ENCODE measurements at regions not wholly inside any gene's neighbourhood (a gene's known extent, or its start where the extent isn't known, plus 50 kb on each side); places are given as distances from the start of the nearest gene placed in this dataset.

- Histone ChIP-seq H3K4me2 (ENCODE audit: low read length) (peak overlapping the region; percentile 22), H3K4me1 (ENCODE audit: control insufficient read depth in 1 of 2, insufficient read depth in 2 of 2, low read length in 2 of 2) (peaks cover 0 to 9% of the 10 kb centered on the region in 2 experiments; a peak in 1 of 4 replicates), H3K27me3 (ENCODE audit: insufficient read depth, low read length) (no peaks in the 10 kb centered on the region), H3K9me2 (ENCODE audit: insufficient read depth) (no peaks in the 10 kb centered on the region), H4K20me1 (ENCODE audit: insufficient read depth) (no peaks in the 10 kb centered on the region), H3K27ac (ENCODE audit: low read depth, low read length) (no peak overlapping the region), H3K9me3 (ENCODE audit: control insufficient read depth in 1 of 2, insufficient read depth in 1 of 2, low read depth in 1 of 2, low read length in 2 of 2) (no peaks in the 10 kb centered on the region), H3K79me2 (ENCODE audit: insufficient read depth, low read length) (no peaks in the 10 kb centered on the region), H2AFZ (ENCODE audit: low read depth, low read length, poor library complexity, severe bottlenecking) (peak overlapping the region; percentile 36), H3K36me3 (ENCODE audit: control insufficient read depth in 1 of 2, insufficient read depth in 2 of 2, low read length in 2 of 2) (no peaks in the 10 kb centered on the region), H3K4me3 (replicated peaks in 1 of 2; ENCODE audit: low read depth in 1 of 2, low read length in 2 of 2) (no peak overlapping the region), H3K9ac (ENCODE audit: low read length) (no peak overlapping the region)
- ATAC-seq (no peak), DNase-seq (ENCODE audit: low read depth, low spot score) (no peak)
- TF ChIP-seq ELF1 (IDR thresholded peaks at IDR 0.05; ENCODE audit: borderline replicate concordance, low read depth), result no peak
- TF ChIP-seq, protein P1, sequence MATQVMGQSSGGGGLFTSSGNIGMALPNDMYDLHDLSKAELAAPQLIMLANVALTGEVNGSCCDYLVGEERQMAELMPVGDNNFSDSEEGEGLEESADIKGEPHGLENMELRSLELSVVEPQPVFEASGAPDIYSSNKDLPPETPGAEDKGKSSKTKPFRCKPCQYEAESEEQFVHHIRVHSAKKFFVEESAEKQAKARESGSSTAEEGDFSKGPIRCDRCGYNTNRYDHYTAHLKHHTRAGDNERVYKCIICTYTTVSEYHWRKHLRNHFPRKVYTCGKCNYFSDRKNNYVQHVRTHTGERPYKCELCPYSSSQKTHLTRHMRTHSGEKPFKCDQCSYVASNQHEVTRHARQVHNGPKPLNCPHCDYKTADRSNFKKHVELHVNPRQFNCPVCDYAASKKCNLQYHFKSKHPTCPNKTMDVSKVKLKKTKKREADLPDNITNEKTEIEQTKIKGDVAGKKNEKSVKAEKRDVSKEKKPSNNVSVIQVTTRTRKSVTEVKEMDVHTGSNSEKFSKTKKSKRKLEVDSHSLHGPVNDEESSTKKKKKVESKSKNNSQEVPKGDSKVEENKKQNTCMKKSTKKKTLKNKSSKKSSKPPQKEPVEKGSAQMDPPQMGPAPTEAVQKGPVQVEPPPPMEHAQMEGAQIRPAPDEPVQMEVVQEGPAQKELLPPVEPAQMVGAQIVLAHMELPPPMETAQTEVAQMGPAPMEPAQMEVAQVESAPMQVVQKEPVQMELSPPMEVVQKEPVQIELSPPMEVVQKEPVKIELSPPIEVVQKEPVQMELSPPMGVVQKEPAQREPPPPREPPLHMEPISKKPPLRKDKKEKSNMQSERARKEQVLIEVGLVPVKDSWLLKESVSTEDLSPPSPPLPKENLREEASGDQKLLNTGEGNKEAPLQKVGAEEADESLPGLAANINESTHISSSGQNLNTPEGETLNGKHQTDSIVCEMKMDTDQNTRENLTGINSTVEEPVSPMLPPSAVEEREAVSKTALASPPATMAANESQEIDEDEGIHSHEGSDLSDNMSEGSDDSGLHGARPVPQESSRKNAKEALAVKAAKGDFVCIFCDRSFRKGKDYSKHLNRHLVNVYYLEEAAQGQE (IDR thresholded peaks at IDR 0.05; ENCODE audit: low read depth), result no peak
- BruUV-seq (replicated peaks), result no TSS peak
- ChIA-PET POLR2A (no interaction called here), RAD21 (ENCODE audit: low non-redundant PET in 1 of 2, low total read pairs in 2 of 2, uncharacterized antibody in 2 of 2, unreplicated experiment in 2 of 2) (no interaction called here), CTCF (no interaction called here)
- intact Hi-C loops (cut with micrococcal nuclease), result no loop called here
Observed at GRCh38 chr9:78132701-78133058, 101.1 kb upstream of the GNAQ start.

- ChIA-PET POLR2A (no interaction called here), RAD21 (ENCODE audit: low non-redundant PET in 1 of 2, low total read pairs in 2 of 2, uncharacterized antibody in 2 of 2, unreplicated experiment in 2 of 2) (no interaction called here), CTCF (interaction anchor here (1.5 kb wide), 1 partner anchor 11 kb away, joined by 4 read pairs; no protein-coding TSS in a partner anchor)
- intact Hi-C loops (cut with micrococcal nuclease), result no loop called here
- Histone ChIP-seq H3K9me2 (ENCODE audit: insufficient read depth) (no peaks in the 10 kb centered on the region), H3K27me3 (ENCODE audit: insufficient read depth, low read length) (no peaks in the 10 kb centered on the region), H3K79me2 (ENCODE audit: insufficient read depth, low read length) (no peaks in the 10 kb centered on the region), H3K27ac (ENCODE audit: low read depth, low read length) (no peak overlapping the region), H3K4me2 (ENCODE audit: low read length) (peak overlapping the region; percentile 22), H3K36me3 (ENCODE audit: control insufficient read depth in 1 of 2, insufficient read depth in 2 of 2, low read length in 2 of 2) (no peaks in the 10 kb centered on the region), H3K9ac (ENCODE audit: low read length) (no peak overlapping the region), H3K4me3 (replicated peaks in 1 of 2; ENCODE audit: low read depth in 1 of 2, low read length in 2 of 2) (no peak overlapping the region), H2AFZ (ENCODE audit: low read depth, low read length, poor library complexity, severe bottlenecking) (peak overlapping the region; percentile 40), H4K20me1 (ENCODE audit: insufficient read depth) (no peaks in the 10 kb centered on the region), H3K4me1 (ENCODE audit: control insufficient read depth in 1 of 2, insufficient read depth in 2 of 2, low read length in 2 of 2) (peaks cover 0 to 9% of the 10 kb centered on the region in 2 experiments; a peak in 1 of 4 replicates), H3K9me3 (ENCODE audit: control insufficient read depth in 1 of 2, insufficient read depth in 1 of 2, low read depth in 1 of 2, low read length in 2 of 2) (no peaks in the 10 kb centered on the region)
- ATAC-seq (no peak), DNase-seq (ENCODE audit: low read depth, low spot score) (no peak)
- no TSS peak for BruUV-seq (replicated peaks)
- TF ChIP-seq CBX3 (IDR thresholded peaks at IDR 0.05; ENCODE audit: low read depth) (no peak), EZH2phosphoT487 (IDR thresholded peaks at IDR 0.05; ENCODE audit: borderline replicate concordance) (no peak), SIN3A (IDR thresholded peaks at IDR 0.05; ENCODE audit: low read depth) (no peak)
Observed at GRCh38 chr9:78131969-78132700, 100.5 kb upstream of the GNAQ start.

Measured in HCT116 (cell line).